Mucosa of stomach (tissue), 1 donor: ENCODE measurements at regions not wholly inside any gene's neighbourhood (a gene's known extent, or its start where the extent isn't known, plus 50 kb on each side); places are given as distances from the start of the nearest gene placed in this dataset.
"Not testable (repeated sequence)": the region's sequence is repeated elsewhere in the genome, so short reads cannot be mapped to it uniquely, and the experiment has no call there.

Source experiments
- H3K27me3 ChIP-seq: one replicate; pipeline ENCODE4 v1.7.0; 2013; ENCODE audit warnings: mild to moderate bottlenecking, low read length; ENCODE audit not compliant: control insufficient read depth, insufficient read depth
- H3K36me3 ChIP-seq: one replicate; pipeline ENCODE4 v1.7.0; 2013; ENCODE audit warnings: low read length; ENCODE audit not compliant: control insufficient read depth, insufficient read depth
- H3K4me1 ChIP-seq: one replicate; pipeline ENCODE4 v1.7.0; 2013; ENCODE audit warnings: mild to moderate bottlenecking, low read length; ENCODE audit not compliant: control insufficient read depth, insufficient read depth
- H3K4me3 ChIP-seq: one replicate; pipeline ENCODE4 v1.7.0; 2013; ENCODE audit warnings: low read length
- H3K9ac ChIP-seq: one replicate; pipeline ENCODE4 v1.7.0; 2013; ENCODE audit warnings: mild to moderate bottlenecking, low read length, moderate library complexity
- H3K9me3 ChIP-seq: one replicate; pipeline ENCODE4 v1.7.0; 2013; ENCODE audit warnings: mild to moderate bottlenecking, low read length, moderate library complexity; ENCODE audit not compliant: control insufficient read depth
- donor health status: Pancreatic carcinoma.

DNA sequence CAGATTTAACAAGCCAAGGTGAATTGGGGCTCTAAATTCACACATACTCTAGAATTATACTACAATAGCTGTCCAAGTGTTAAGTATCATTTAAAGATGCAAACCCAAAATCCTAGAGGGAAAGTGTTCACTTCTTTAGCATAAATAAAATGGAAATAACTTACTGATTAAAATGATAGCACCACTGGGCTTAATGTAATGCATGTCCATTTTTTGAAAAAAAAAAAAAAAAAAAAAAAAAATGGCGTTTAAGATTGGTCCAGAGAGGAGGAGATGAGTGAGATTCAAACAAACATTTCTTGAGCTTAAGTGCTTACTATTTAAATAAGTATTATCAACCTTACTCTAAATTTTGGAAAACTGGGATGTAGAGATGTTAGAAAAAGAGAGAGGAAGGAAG, 251.5 kb upstream of the CWC22 start:
- Histone ChIP-seq H3K27me3 (no peaks in the 10 kb centered on the region), H3K4me1 (no peaks in the 10 kb centered on the region), H3K9ac (no peak overlapping the region), H3K9me3 (no peaks in the 10 kb centered on the region), H3K4me3 (no peak overlapping the region), H3K36me3 (no peaks in the 10 kb centered on the region)

DNA sequence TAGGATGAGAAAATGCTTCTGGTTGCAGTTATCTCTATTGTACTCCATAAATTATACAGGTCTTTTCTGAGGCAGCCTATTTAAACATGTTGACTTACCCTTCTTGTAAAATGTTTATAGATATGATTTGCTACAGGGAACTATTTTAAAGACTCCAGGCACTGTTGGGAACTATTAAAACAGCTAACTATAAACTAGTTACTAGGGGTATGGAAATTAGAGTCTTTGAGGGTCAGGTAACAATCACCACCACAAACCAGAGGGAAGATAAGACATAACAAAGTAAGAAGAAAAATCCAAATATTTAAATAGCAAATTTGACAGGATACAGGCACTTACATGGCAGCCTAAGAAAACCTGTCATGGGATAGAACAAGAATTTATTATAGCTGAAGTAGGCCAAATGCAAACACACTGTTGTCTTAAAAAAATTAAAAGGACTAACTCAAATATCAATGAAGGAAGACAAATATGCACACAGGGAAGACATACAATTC, 251.0 kb upstream of the CWC22 start:
- Histone ChIP-seq H3K4me3 (no peak overlapping the region), H3K9me3 (no peaks in the 10 kb centered on the region), H3K36me3 (no peaks in the 10 kb centered on the region), H3K4me1 (no peaks in the 10 kb centered on the region), H3K9ac (no peak overlapping the region), H3K27me3 (no peaks in the 10 kb centered on the region)

DNA sequence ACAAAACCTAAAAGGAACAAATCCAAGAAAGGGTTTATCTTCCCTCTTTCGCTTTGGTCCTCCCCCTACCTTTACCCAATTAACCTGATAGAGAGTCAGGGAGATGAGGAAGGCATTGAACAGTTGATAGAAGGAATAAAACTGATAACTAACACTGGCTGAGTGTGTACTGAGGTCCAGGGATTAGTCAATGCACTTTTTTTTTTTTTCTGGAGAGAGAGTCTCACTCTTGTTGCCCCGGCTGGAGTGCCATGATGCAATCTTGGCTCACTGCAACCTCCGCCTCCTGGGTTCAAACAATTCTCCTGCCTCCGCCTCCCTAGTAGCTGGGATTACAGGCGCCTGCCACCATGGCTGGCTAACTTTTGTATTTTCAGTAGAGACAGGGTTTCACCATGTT, 250.2 kb upstream of the CWC22 start:
- H3K9ac ChIP-seq: no peak overlapping the region
- H3K4me1 ChIP-seq: no peaks in the 10 kb centered on the region
- H3K4me3 ChIP-seq: no peak overlapping the region

DNA sequence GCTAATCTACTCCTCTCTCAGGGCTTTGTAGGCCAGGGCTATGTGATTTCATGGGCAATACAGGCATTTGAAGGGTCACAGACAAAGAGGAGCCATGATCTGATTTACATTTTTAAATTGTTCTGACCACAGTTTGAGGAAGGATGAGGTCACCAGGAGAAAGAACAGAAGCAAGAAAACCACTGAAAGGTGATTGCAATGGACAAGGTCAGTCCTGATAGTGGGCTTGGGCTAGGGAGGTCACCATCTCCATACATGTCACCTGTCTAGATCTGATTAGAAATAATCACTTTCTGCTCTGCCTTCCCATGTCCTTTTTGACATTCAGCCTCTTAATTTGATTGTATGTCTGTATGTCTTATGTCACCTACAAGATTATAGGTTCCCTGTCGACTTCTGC, 248.9 kb upstream of the CWC22 start:
- no peaks in the 10 kb centered on the region for H3K9me3 ChIP-seq
- H3K4me1 ChIP-seq: no peaks in the 10 kb centered on the region
- H3K4me3 ChIP-seq: no peak overlapping the region
- H3K9ac ChIP-seq: no peak overlapping the region
- no peaks in the 10 kb centered on the region for H3K36me3 ChIP-seq
- H3K27me3 ChIP-seq: no peaks in the 10 kb centered on the region

More for the DNA sequence above, 250.2 kb upstream of the CWC22 start:
- Histone ChIP-seq H3K27me3 (no peaks in the 10 kb centered on the region), H3K9me3 (no peaks in the 10 kb centered on the region), H3K36me3 (no peaks in the 10 kb centered on the region)

DNA sequence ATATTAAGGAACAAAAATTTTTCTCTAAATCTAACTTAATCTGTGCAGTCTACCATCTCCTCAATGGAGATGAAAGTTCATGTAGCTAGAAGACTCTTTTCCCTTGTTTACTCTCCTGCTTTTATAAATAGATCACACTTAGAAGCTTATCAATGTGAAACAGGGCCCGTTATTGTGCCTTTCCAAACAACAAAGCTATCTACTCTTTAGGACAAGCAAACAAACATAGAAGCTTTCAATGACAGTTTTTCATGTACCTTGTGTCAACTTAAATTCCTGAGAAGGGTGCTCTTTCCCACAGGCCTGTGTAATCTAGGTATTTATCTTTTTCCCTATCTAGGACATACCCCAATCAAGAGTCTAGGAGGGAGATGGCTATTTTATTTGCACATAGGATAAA, 247.8 kb upstream of the CWC22 start:
- no peaks in the 10 kb centered on the region for H3K4me1 ChIP-seq
- H3K9ac ChIP-seq: no peak overlapping the region

DNA sequence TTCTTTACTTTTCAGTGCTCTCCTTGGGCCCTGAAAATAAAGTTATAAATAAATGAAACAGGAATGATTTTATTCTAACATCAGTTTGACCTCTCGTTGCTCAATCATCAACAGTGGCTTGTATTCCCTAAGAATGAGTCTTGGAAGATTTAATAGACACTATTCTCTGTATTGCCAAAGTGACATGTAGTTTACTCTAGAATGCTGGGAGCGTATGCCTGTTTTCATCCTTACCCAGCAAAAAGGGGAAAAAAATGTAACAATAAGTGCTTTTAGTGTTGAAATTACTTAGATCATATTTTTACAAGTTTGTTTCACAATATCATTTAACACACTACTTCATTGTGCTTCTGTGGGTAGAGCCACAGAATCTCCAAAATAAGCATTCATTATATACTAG, 240.6 kb upstream of the CWC22 start:
- no peak overlapping the region for H3K9ac ChIP-seq
- no peak overlapping the region for H3K4me3 ChIP-seq
- H3K9me3 ChIP-seq: no peaks in the 10 kb centered on the region
- no peaks in the 10 kb centered on the region for H3K27me3 ChIP-seq
- H3K4me1 ChIP-seq: no peaks in the 10 kb centered on the region
- H3K36me3 ChIP-seq: no peaks in the 10 kb centered on the region

More for the DNA sequence above, 247.8 kb upstream of the CWC22 start:
- Histone ChIP-seq H3K9me3 (no peaks in the 10 kb centered on the region), H3K27me3 (no peaks in the 10 kb centered on the region), H3K4me3 (no peak overlapping the region), H3K36me3 (no peaks in the 10 kb centered on the region)

DNA sequence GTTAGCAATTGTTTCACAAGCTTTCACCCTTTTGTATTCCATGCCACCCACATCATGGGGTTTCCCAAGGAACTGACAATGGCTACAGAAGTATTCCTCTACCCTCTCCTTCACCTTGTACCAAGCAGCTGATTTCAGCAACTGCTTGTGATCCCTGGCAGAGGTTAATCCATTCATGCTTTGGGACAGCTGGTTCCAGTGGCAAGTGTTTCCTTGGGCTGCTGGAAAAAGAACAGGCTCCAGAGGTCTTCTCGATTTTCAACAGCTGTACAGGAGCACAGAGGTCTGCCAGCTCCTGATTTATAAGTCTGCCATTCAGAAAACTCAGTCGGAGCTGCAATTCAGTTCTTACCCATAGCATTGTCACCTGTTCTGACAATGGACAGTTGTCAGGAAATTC, 239.2 kb upstream of the CWC22 start:
- no peaks in the 10 kb centered on the region for H3K4me1 ChIP-seq
- H3K27me3 ChIP-seq: no peaks in the 10 kb centered on the region
- no peaks in the 10 kb centered on the region for H3K36me3 ChIP-seq
- no peaks in the 10 kb centered on the region for H3K9me3 ChIP-seq
- H3K9ac ChIP-seq: no peak overlapping the region
- no peak overlapping the region for H3K4me3 ChIP-seq

DNA sequence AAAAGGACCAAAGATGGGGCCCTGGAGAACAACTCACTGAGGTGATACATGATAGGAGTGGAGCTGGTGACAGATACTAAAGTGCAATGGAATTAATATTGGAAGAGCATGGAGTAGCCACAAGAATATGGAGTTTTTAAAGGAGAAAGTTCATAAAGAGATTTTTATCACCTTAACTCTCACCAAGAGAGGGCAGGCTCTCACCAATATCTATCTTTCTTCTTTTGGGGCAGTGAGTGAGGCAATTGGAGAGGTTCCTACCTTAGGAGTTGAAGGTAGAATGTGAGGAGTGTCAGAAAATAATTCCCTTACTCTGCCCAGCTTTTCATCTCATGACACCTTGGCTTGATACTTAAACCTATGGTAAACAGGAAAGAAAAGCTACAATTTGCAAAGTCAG, 233.7 kb upstream of the CWC22 start:
- H3K36me3 ChIP-seq: no peaks in the 10 kb centered on the region
- H3K9ac ChIP-seq: no peak overlapping the region
- no peak overlapping the region for H3K4me3 ChIP-seq
- H3K27me3 ChIP-seq: no peaks in the 10 kb centered on the region
- H3K9me3 ChIP-seq: no peaks in the 10 kb centered on the region
- H3K4me1 ChIP-seq: no peaks in the 10 kb centered on the region

DNA sequence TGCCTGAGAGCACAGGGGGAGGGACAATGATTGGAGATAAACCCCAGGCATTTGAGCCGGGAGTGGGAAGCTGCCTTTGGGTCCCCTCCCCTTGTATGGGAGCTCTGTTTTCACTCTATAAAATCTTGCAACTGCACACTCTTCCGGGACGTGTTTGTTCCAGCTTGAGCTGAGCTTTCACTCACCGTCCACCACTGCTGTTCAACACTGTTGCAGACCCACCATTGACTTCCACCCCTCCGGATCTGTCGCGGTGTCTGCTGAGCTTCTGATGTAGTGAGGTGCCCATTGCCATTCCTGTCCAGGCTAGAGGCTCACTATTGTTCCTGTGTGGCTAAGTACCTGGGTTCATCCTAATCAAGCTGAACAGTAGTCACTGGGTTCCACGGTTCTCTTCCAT, 231.6 kb upstream of the CWC22 start:
- Histone ChIP-seq H3K27me3 (no peaks in the 10 kb centered on the region), H3K9me3 (no peaks in the 10 kb centered on the region), H3K4me3 (no peak overlapping the region), H3K4me1 (no peaks in the 10 kb centered on the region), H3K36me3 (no peaks in the 10 kb centered on the region), H3K9ac (no peak overlapping the region)

DNA sequence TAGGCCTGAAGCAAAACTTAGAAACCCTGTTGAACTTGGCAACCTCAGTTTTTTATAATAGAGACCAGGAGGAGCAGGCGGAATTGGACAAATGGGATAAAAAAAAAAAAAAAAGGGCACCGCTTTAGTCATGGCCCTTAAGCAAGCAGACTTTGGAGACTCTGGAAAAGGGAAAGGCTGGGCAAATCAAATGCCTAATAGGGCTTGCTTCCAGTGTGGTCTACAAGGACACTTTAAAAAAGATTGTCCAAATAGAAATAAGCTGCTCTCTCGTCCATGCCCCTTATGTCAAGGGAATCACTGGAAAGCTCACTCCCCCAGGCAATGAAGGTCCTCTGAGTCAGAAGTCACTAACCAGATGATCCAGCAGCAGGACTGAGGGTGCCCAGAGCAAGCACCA, 229.0 kb upstream of the CWC22 start:
- H3K9ac ChIP-seq, H3K36me3 ChIP-seq, H3K4me1 ChIP-seq, H3K4me3 ChIP-seq, H3K9me3 ChIP-seq, H3K27me3 ChIP-seq: not testable (repeated sequence)

DNA sequence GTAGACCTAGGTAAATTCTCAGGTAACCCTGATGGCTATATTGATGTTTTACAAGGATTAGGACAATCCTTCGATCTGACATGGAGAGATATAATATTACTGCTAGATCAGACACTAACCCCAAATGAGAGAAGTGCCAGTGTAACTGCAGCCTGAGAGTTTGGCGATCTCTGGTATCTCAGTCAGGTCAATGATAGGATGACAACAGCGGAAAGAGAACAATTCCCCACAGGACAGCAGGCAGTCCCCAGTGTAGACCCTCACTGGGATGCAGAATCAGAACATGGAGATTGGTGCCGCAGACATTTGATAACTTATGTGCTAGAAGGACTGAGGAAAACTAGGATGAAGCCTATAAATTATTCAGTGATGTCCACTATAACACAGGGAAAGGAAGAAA, 228.4 kb upstream of the CWC22 start:
- not testable (repeated sequence) for H3K27me3 ChIP-seq, H3K36me3 ChIP-seq, H3K9ac ChIP-seq, H3K9me3 ChIP-seq, H3K4me3 ChIP-seq, H3K4me1 ChIP-seq

DNA sequence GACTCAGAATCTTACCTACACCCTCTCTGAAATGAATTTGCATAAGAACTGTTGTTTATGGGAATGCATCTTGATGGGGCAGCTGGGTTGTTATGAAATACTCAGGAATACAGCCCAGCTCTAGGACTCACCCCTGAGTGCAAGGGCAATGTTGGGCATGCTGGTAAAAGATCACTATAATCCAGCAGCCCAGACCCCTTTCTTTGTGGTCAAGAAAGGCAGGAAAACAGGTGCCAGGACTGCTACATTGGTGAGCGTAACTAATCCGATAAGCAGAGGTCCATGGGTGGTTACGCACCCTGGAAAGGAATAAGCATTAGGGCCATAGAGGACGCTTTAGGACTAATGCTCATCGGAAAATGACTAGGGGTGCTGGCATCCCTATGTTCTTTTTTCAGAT, 227.9 kb upstream of the CWC22 start:
- H3K4me3 ChIP-seq, H3K27me3 ChIP-seq, H3K36me3 ChIP-seq, H3K4me1 ChIP-seq, H3K9ac ChIP-seq, H3K9me3 ChIP-seq: not testable (repeated sequence)

DNA sequence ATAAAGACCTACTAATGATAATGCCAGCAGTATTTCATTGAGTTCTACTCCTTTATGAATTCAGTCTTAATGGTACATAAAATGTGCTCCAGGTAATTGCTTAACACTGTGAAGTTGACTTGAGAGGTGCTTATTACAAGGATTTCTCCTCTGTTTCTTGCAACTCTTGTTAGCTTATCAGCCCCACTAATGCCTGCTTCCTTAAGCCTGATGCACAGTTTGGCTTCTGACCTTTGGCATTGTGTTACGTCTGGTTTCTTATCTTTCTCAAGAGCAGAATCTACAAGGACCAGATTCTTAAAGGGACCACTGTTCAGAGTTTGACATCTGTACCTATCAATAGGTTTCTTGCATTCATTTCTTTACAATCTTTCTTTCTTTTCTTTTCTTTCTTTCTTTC, 223.9 kb upstream of the CWC22 start:
- no peaks in the 10 kb centered on the region for H3K27me3 ChIP-seq
- no peaks in the 10 kb centered on the region for H3K9me3 ChIP-seq
- no peaks in the 10 kb centered on the region for H3K36me3 ChIP-seq
- no peak overlapping the region for H3K4me3 ChIP-seq
- no peak overlapping the region for H3K9ac ChIP-seq
- no peaks in the 10 kb centered on the region for H3K4me1 ChIP-seq
